HG03460 (cell line): ENCODE measurements at regions not wholly inside any gene's neighbourhood (a gene's known extent, or its start where the extent isn't known, plus 50 kb on each side); places are given as distances from the start of the nearest gene placed in this dataset.

Source experiments
- ATAC-seq: cut with Tn5 transposase; IDR thresholded peaks from one replicate; pipeline ENCODE4 v1.9.1; 2021; ENCODE audit not compliant: unreplicated experiment

GRCh38 chr3:14307656-14308302, 94.6 kb upstream of the SLC6A6 start:
- ATAC-seq, result no peak

- ATAC-seq, result no peak
Observed at GRCh38 chr3:14311729-14312128, 90.7 kb upstream of the SLC6A6 start.

- no peak for ATAC-seq
Observed at GRCh38 chr3:14312375-14312774, 90.0 kb upstream of the SLC6A6 start.

- ATAC-seq, result no peak
Observed at GRCh38 chr3:14317057-14317553, 85.3 kb upstream of the SLC6A6 start.

DNA sequence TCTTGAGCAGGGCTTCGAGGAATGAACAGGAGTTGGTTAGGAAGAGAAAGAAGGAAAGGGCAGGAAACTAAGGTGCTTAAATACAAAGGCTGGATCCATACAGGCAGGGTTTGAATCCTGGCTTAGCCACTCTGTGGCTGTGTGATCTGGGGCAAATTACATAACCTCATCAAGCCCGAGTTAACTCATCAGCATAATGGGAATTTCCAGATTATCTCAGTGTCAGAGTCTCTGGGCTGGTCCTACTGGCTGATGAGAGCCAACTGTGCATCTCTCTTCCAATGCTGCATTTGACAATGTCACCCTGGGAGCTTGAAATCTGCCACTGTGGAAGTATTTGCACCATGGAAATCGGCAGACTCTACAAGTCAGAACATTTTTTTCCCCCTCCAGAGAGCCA, 83.8 kb upstream of the SLC6A6 start:
- ATAC-seq, result no peak

- ATAC-seq, result peak; percentile 82
Observed at GRCh38 chr3:14319654-14320182, 82.7 kb upstream of the SLC6A6 start.

DNA sequence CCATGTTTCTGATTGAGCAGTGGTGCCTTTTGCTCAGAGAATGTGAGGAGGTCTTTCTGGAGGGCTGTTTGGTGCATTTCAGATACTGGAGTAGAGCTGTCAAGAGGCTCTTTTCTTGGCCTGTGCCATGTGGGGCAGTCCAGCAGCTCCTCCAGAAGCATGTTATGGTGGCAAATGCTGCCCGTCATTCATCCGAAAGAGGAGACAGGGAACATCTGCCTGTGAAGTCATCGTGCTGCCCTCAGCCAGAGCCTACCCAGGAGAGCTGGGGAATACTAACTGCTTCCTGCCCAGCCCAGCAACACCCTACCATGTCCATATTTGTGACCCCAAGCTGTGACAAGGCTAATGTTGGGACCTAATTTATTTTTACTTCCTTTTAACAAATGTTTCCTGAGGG, 82.2 kb upstream of the SLC6A6 start:
- no peak for ATAC-seq

GRCh38 chr3:14322001-14322400, 80.4 kb upstream of the SLC6A6 start:
- ATAC-seq, result no peak

GRCh38 chr3:14322667-14323295, 79.6 kb upstream of the SLC6A6 start:
- ATAC-seq, result no peak

DNA sequence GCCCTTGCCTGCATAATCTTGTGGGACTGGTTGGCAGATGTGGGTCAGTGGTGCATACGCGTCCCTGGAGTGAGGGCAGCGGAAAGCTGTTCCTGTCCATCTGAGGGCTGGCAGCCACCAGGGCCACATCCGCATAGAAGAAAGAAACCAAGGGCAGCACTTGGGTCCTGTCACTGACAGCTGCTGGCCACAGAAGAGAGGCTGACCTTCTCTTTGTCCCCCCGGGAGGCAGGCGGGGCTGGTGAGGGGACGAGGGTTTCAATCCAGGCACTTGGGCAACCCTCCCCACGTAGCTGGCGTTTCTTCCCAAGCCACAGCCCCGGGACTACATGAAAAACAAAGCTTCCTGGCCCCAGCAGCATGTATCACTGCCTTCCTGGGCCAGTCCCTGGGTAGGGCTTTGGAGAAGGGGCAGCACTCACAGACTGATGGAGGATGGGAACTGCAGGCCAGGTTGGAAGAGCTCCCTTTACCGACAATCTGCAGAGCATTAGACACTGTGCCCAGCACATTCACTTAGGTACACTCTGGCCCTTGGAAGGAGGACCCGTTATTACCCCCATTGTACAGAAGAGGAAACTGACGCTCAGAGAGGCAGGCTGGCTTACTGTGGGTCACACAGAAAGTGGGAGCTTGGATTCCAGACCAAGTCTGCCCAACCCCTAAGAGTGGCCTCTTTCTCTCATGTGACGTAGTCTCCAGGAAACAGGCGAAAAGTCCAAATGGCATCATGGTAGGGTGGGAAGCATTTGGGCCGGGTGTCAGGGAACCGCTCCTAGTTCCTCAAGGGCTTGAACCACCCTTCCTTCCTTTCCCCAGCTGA, 78.8 kb upstream of the SLC6A6 start:
- no peak for ATAC-seq

DNA sequence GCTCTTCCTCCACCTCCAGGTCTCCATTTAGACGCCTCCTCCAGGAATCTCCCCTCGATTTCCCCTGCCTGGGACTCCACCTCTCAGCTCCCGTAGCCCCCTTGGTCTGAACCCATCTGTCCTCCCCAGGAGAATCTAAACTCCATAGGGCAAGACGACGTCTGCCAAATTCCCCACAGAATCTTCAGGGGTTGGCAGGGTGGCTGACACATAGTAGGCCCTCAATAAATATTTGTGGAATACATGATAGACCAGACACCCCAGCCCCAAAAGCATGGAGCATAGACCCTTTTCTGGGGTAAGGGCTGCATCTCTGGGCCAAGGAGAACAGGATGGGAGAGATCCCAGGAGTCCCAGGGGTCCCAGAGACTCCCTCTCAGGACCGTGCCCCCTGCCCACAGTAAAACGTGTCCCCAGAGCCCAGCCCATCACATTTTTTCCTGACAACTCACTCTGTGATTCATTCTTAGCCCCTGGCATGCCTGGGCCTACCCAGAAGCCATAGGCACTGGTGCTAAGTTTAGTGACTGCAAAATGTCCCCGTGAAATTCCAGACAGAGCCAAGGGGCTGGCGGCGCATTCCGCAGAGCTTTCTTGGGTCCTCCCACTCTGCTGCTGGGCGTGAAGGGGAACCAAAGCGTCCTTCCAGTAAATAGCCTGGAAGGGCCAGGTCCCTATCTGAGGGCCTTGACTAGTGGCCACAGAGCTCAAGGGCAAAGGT, 78.0 kb upstream of the SLC6A6 start:
- no peak for ATAC-seq

- ATAC-seq, result no peak
Observed at GRCh38 chr3:14328422-14328821, 74.0 kb upstream of the SLC6A6 start.

DNA sequence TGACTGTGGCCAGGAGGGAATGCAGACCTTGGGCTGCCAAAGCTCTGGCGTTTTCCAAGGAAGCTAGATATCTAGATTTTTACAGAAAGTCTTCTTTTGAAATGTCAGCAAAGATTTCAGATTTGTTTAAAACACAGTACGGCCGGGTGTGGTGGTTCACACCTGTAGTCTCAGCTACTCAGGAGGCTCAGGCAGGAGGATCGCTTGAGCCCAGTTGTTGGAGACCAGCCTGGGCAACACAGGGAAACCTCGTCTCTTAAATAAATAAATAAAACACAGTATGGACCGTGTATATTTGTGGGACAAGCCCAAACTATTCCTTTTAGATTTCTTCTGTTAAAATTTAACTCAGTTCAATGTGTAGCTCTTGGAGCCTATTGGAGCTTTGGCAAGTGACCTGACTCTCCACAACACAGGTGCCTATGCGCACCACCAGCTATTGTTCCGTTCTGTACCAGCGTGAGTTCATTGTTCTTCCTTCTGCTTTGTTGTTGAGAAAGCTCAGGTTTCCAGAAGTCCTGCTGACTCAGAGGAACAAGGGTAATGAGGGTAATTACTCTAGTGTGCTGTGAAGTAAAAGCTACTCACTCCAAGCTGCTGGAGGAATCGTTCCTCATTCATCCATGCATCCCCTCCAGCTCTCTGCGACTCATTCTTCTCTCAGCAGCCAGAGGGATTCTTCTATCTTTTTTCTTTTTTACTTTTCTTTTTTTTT, 73.1 kb upstream of the SLC6A6 start:
- ATAC-seq, result no peak

GRCh38 chr3:14329842-14330241, 72.6 kb upstream of the SLC6A6 start:
- ATAC-seq, result no peak

DNA sequence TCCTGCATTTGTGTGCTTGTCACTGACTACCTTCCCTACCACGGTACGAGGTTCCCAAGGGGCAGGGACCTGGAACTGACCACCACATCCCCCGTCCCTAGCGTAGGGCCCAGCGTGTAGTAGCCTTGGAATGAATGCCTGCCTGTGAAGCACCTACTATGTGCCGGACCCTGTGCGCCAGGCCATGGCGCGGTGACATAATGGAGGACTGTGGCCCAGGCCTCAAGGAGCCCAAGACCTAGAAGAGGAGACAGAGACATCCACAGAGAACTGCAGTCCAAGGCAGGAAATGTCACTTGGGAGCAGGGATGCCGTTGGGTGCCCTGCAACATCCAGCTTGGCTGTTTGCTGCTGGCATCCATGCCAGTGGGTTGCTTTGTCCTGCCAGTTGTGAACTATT, 71.9 kb upstream of the SLC6A6 start:
- ATAC-seq, result no peak

DNA sequence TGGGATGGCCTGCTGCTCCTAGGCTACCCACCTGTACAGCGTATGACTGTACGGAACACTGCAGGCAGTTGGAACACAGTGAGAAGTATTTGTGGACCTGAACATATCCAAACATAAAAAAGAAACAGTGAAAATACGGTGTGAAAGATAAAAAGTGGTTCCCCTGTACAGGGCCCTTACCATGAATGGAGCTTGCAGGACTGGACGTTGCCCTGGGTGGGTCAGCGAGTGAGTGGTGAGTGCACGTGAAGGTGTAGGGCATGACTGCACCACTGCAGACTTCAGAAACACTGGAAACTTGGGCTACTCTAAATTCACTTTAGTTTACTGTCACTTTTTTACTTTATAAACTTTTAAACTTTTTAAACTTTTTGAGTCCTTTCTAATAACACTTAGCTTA, 71.2 kb upstream of the SLC6A6 start:
- no peak for ATAC-seq

- ATAC-seq, result no peak
Observed at GRCh38 chr3:14332392-14332791, 70.0 kb upstream of the SLC6A6 start.

- ATAC-seq, result no peak
Observed at GRCh38 chr3:14333215-14333614, 69.2 kb upstream of the SLC6A6 start.

- no peak for ATAC-seq
Observed at GRCh38 chr3:14333621-14334020, 68.8 kb upstream of the SLC6A6 start.

GRCh38 chr3:14334136-14334535, 68.3 kb upstream of the SLC6A6 start:
- ATAC-seq, result no peak
